Spinal cord (tissue), 9 donors: ENCODE measurements at regions not wholly inside any gene's neighbourhood (a gene's known extent, or its start where the extent isn't known, plus 50 kb on each side); places are given as distances from the start of the nearest gene placed in this dataset.

Source experiments
- DNase-seq, 6 donors: peaks; one replicate each; pipeline versions ENCODE4 v3.0.0 to v3.0.0-alpha.2; 2013 to 2015; ENCODE audit warnings: low spot score in 6 of 6, low read depth in 4 of 6
- H3K27ac ChIP-seq: one replicate; pipeline ENCODE4 v1.5.1; 2013; ENCODE audit warnings: low read depth, low read length, control low read depth
- H3K27me3 ChIP-seq: one replicate; pipeline ENCODE4 v1.6.1; 2013; ENCODE audit warnings: low read length; ENCODE audit not compliant: control insufficient read depth, insufficient read depth
- H3K36me3 ChIP-seq: one replicate; pipeline ENCODE4 v1.6.1; 2013; ENCODE audit warnings: low read length; ENCODE audit not compliant: control insufficient read depth, insufficient read depth
- H3K4me1 ChIP-seq: one replicate; pipeline ENCODE4 v1.6.1; 2013; ENCODE audit warnings: low read length; ENCODE audit not compliant: control insufficient read depth, insufficient read depth
- H3K4me3 ChIP-seq: one replicate; pipeline ENCODE4 v1.5.1; 2013; ENCODE audit warnings: low read depth, low read length, control low read depth
- H3K9me3 ChIP-seq: one replicate; pipeline ENCODE4 v1.6.1; 2013; ENCODE audit warnings: low read length; ENCODE audit not compliant: control insufficient read depth, insufficient read depth
- WGBS: methylation state at CpG from one replicate; pipeline ENCODE4 v1.1.5; 2013; ENCODE audit warnings: missing lambda C conversion rate; ENCODE audit not compliant: insufficient coverage; 5-methylcytosine and 5-hydroxymethylcytosine counted together
- donor health status: healthy.

GRCh38 chr4:26136615-26137014, 184.2 kb upstream of the RBPJ start:
- H3K27me3 ChIP-seq = no peaks in the 10 kb centered on the region
- WGBS = 100% methylated on average over 2 of the region's 2 CpGs
- DNase-seq = no peak
- H3K27ac ChIP-seq = no peak overlapping the region
- peaks cover 8% of the 10 kb centered on the region for H3K4me1 ChIP-seq
- H3K36me3 ChIP-seq = no peaks in the 10 kb centered on the region
- no peaks in the 10 kb centered on the region for H3K9me3 ChIP-seq
- no peak overlapping the region for H3K4me3 ChIP-seq

GRCh38 chr4:26137288-26137687, 183.5 kb upstream of the RBPJ start:
- H3K27ac ChIP-seq = no peak overlapping the region
- 86% methylated on average over 5 of the region's 5 CpGs for WGBS
- H3K4me3 ChIP-seq = no peak overlapping the region
- H3K36me3 ChIP-seq = no peaks in the 10 kb centered on the region
- H3K27me3 ChIP-seq = no peaks in the 10 kb centered on the region
- H3K4me1 ChIP-seq = peaks cover 8% of the 10 kb centered on the region
- no peaks in the 10 kb centered on the region for H3K9me3 ChIP-seq
- DNase-seq = no peak

- 60% methylated on average over 1 of the region's 4 CpGs for WGBS
- no peaks in the 10 kb centered on the region for H3K36me3 ChIP-seq
- DNase-seq = no peak
- H3K4me3 ChIP-seq = no peak overlapping the region
- peaks cover 8% of the 10 kb centered on the region for H3K4me1 ChIP-seq
- no peaks in the 10 kb centered on the region for H3K27me3 ChIP-seq
- H3K9me3 ChIP-seq = no peaks in the 10 kb centered on the region
- H3K27ac ChIP-seq = no peak overlapping the region
Measured at GRCh38 chr4:26139310-26139924, 181.4 kb upstream of the RBPJ start.

- Histone ChIP-seq H3K9me3 (no peaks in the 10 kb centered on the region), H3K27ac (no peak overlapping the region), H3K36me3 (no peaks in the 10 kb centered on the region), H3K4me3 (no peak overlapping the region), H3K4me1 (peaks cover 8% of the 10 kb centered on the region), H3K27me3 (no peaks in the 10 kb centered on the region)
- 93% methylated on average over 3 of the region's 8 CpGs for WGBS
- DNase-seq = no peak
Measured at GRCh38 chr4:26140150-26140898, 180.5 kb upstream of the RBPJ start.

- H3K36me3 ChIP-seq = no peaks in the 10 kb centered on the region
Measured at GRCh38 chr4:26141051-26141721, 179.6 kb upstream of the RBPJ start.

GRCh38 chr4:26141911-26142638, 178.7 kb upstream of the RBPJ start:
- H3K27ac ChIP-seq = no peak overlapping the region
- H3K27me3 ChIP-seq = no peaks in the 10 kb centered on the region
- no peaks in the 10 kb centered on the region for H3K36me3 ChIP-seq
- peaks cover 8% of the 10 kb centered on the region for H3K4me1 ChIP-seq
- no peaks in the 10 kb centered on the region for H3K9me3 ChIP-seq
- no peak overlapping the region for H3K4me3 ChIP-seq
- 43% methylated on average over 4 of the region's 8 CpGs for WGBS
- peak in 5 of 6 donors; percentile 23 to 87 (median 24) for DNase-seq

More at GRCh38 chr4:26141051-26141721, 179.6 kb upstream of the RBPJ start:
- H3K9me3 ChIP-seq = no peaks in the 10 kb centered on the region
- no peak for DNase-seq
- no peaks in the 10 kb centered on the region for H3K27me3 ChIP-seq
- H3K4me1 ChIP-seq = peaks cover 8% of the 10 kb centered on the region
- peak overlapping the region; percentile 1 for H3K27ac ChIP-seq
- H3K4me3 ChIP-seq = no peak overlapping the region
- WGBS = 58% methylated on average over 5 of the region's 8 CpGs

- Histone ChIP-seq H3K27ac (no peak overlapping the region), H3K4me1 (peaks cover 4% of the 10 kb centered on the region), H3K27me3 (no peaks in the 10 kb centered on the region), H3K9me3 (no peaks in the 10 kb centered on the region), H3K36me3 (no peaks in the 10 kb centered on the region), H3K4me3 (no peak overlapping the region)
- DNase-seq = no peak
- WGBS = 78% methylated on average over 2 of the region's 2 CpGs
Measured at GRCh38 chr4:26144526-26145155, 176.2 kb upstream of the RBPJ start.

GRCh38 chr4:26145212-26145611, 175.6 kb upstream of the RBPJ start:
- H3K4me3 ChIP-seq = no peak overlapping the region
- no peak for DNase-seq
- no peak overlapping the region for H3K27ac ChIP-seq
- peaks cover 4% of the 10 kb centered on the region for H3K4me1 ChIP-seq
- H3K27me3 ChIP-seq = no peaks in the 10 kb centered on the region
- H3K36me3 ChIP-seq = no peaks in the 10 kb centered on the region
- H3K9me3 ChIP-seq = no peaks in the 10 kb centered on the region
- WGBS = no CpG with 5 or more reads among the region's 3 CpGs

- Histone ChIP-seq H3K36me3 (no peaks in the 10 kb centered on the region), H3K9me3 (no peaks in the 10 kb centered on the region), H3K4me3 (no peak overlapping the region), H3K27me3 (no peaks in the 10 kb centered on the region), H3K4me1 (no peaks in the 10 kb centered on the region), H3K27ac (no peak overlapping the region)
- no peak for DNase-seq
Measured at GRCh38 chr4:26148927-26149326, 171.9 kb upstream of the RBPJ start.
